NOMO-1 (cell line): ENCODE measurements at regions not wholly inside any gene's neighbourhood (a gene's known extent, or its start where the extent isn't known, plus 50 kb on each side); places are given as distances from the start of the nearest gene placed in this dataset.
"Not testable (repeated sequence)": the region's sequence is repeated elsewhere in the genome, so short reads cannot be mapped to it uniquely, and the experiment has no call there.

Experiments
- DNase-seq, 2 experiments: peaks; one replicate each; lab custom pipeline; 2025; ENCODE audit not compliant: unreplicated experiment in 2 of 2; lab: John Stamatoyannopoulos, UW

GRCh38 chr3:68676136-68676535 lies 256.2 kb downstream of the TAFA4 start:
- no peak for DNase-seq

GRCh38 chr3:68667346-68667745 lies 265.0 kb downstream of the TAFA4 start:
- DNase-seq, result no peak

GRCh38 chr3:68666429-68667136 lies 265.8 kb downstream of the TAFA4 start:
- DNase-seq, result no peak

- DNase-seq, result no peak
Measured at GRCh38 chr3:68664276-68664675, 268.1 kb downstream of the TAFA4 start.

- no peak for DNase-seq
Measured at GRCh38 chr3:68662176-68662575, 270.2 kb downstream of the TAFA4 start.

GRCh38 chr3:68650657-68651056 lies 281.7 kb downstream of the TAFA4 start:
- not testable (repeated sequence) for DNase-seq

- no peak for DNase-seq
Measured at GRCh38 chr3:68648494-68648893, 283.9 kb downstream of the TAFA4 start.

- no peak for DNase-seq
Measured at GRCh38 chr3:68631850-68632545, 300.3 kb downstream of the TAFA4 start.

- DNase-seq, result no peak
Measured at GRCh38 chr3:68620211-68620610, 312.1 kb downstream of the TAFA4 start.

- DNase-seq, result no peak
Measured at GRCh38 chr3:68614087-68614486, 318.3 kb downstream of the TAFA4 start.

GRCh38 chr3:68571321-68571720 lies 361.0 kb downstream of the TAFA4 start:
- no peak for DNase-seq

GRCh38 chr3:68560728-68561127 lies 371.6 kb downstream of the TAFA4 start:
- no peak for DNase-seq

GRCh38 chr3:68535782-68536181 lies 396.6 kb downstream of the TAFA4 start:
- DNase-seq, result no peak

GRCh38 chr3:68523330-68523729 lies 409.0 kb downstream of the TAFA4 start:
- DNase-seq, result no peak

- no peak for DNase-seq
Measured at GRCh38 chr3:68515237-68515636, 417.1 kb downstream of the TAFA4 start.

GRCh38 chr3:68504201-68504600 lies 428.1 kb downstream of the TAFA4 start:
- DNase-seq, result no peak

- DNase-seq, result not testable (repeated sequence)
Measured at GRCh38 chr3:68485845-68486244, 446.5 kb downstream of the TAFA4 start.

- no peak for DNase-seq
Measured at GRCh38 chr3:68485051-68485450, 447.3 kb downstream of the TAFA4 start.

GRCh38 chr3:68483601-68484000 lies 448.7 kb downstream of the TAFA4 start:
- no peak for DNase-seq

GRCh38 chr3:68483041-68483440 lies 449.3 kb downstream of the TAFA4 start:
- no peak for DNase-seq

GRCh38 chr3:68482565-68482964 lies 449.8 kb downstream of the TAFA4 start:
- no peak for DNase-seq

- DNase-seq, result no peak
Measured at GRCh38 chr3:68479779-68480178, 452.6 kb downstream of the TAFA4 start.
